GM12878 (cell line): ENCODE measurements at regions not wholly inside any gene's neighbourhood (a gene's known extent, or its start where the extent isn't known, plus 50 kb on each side); places are given as distances from the start of the nearest gene placed in this dataset.

Source experiments
- BACH1 ChIP-seq: fragments of 450-650 bp; IDR thresholded peaks from 2 replicates; pipeline ENCODE4 v1.6.1; 2017; ENCODE audit warnings: mild to moderate bottlenecking, borderline replicate concordance
- CBX5 ChIP-seq: sonication (generic); IDR thresholded peaks from 2 replicates; pipeline ENCODE4 v1.6.1; 2016; ENCODE audit warnings: low read depth, moderate library complexity, mild to moderate bottlenecking, inconsistent platforms
- DPF2 ChIP-seq: fragments of 450-650 bp; IDR thresholded peaks from 2 replicates; pipeline ENCODE4 v1.6.1; 2017; ENCODE audit warnings: mild to moderate bottlenecking
- FOXM1 ChIP-seq: IDR thresholded peaks from 2 replicates; pipeline ENCODE4 v1.6.1; 2012; ENCODE audit warnings: low read depth, mild to moderate bottlenecking, inconsistent platforms, low read length, moderate library complexity
- JUNB ChIP-seq: IDR thresholded peaks from 2 replicates; pipeline ENCODE4 v1.6.1; 2016; ENCODE audit warnings: antibody characterized with exemption, mild to moderate bottlenecking
- KLF5 ChIP-seq: fragments of 450-650 bp; IDR thresholded peaks from 2 replicates; pipeline ENCODE4 v1.6.1; 2014; ENCODE audit warnings: mild to moderate bottlenecking; ENCODE audit not compliant: partially characterized antibody
- MTA2 ChIP-seq: fragments of 450-650 bp; IDR thresholded peaks from 2 replicates; pipeline ENCODE4 v1.6.1; 2016; ENCODE audit warnings: low read depth, mild to moderate bottlenecking, moderate library complexity
- NFXL1 ChIP-seq: fragments of 450-650 bp; IDR thresholded peaks from 2 replicates; pipeline ENCODE4 v1.6.1; 2017; ENCODE audit warnings: antibody characterized with exemption, mild to moderate bottlenecking, borderline replicate concordance
- TF ChIP-seq, protein P1 (sequence below): fragments of 450-650 bp; IDR thresholded peaks from 2 replicates; pipeline ENCODE4 v1.6.1; 2014; ENCODE audit warnings: mild to moderate bottlenecking
- TF ChIP-seq, protein P2 (sequence below): fragments of 450-650 bp; IDR thresholded peaks from 2 replicates; pipeline ENCODE4 v1.6.1; 2017; ENCODE audit warnings: mild to moderate bottlenecking, low read depth, inconsistent platforms; ENCODE audit not compliant: poor library complexity, severe bottlenecking
- TF ChIP-seq, protein P3 (sequence below): fragments of 450-650 bp; IDR thresholded peaks from 2 replicates; pipeline ENCODE4 v1.6.1; 2016; ENCODE audit warnings: mild to moderate bottlenecking
- TF ChIP-seq, protein P4 (sequence below): IDR thresholded peaks from 2 replicates; pipeline ENCODE4 v1.6.1; 2012; ENCODE audit warnings: improper control_type of control experiment, low read depth, low read length; ENCODE audit not compliant: insufficient replicate concordance
- TF ChIP-seq, protein P5 (sequence below): IDR thresholded peaks from 2 replicates; pipeline ENCODE4 v1.6.1; 2011; ENCODE audit warnings: borderline replicate concordance, low read depth, mild to moderate bottlenecking, moderate library complexity, mixed read lengths, low read length; ENCODE audit not compliant: insufficient read depth; ENCODE audit errors: extremely low read length
- TF ChIP-seq, protein P6 (sequence below): fragments of 450-650 bp; IDR thresholded peaks from 2 replicates; pipeline ENCODE4 v1.6.1; 2016; ENCODE audit warnings: mild to moderate bottlenecking
- TF ChIP-seq, protein P7 (sequence below): IDR thresholded peaks from 2 replicates; pipeline ENCODE4 v1.6.1; 2012; ENCODE audit warnings: low read depth, low read length, improper control_type of control experiment

DNA sequence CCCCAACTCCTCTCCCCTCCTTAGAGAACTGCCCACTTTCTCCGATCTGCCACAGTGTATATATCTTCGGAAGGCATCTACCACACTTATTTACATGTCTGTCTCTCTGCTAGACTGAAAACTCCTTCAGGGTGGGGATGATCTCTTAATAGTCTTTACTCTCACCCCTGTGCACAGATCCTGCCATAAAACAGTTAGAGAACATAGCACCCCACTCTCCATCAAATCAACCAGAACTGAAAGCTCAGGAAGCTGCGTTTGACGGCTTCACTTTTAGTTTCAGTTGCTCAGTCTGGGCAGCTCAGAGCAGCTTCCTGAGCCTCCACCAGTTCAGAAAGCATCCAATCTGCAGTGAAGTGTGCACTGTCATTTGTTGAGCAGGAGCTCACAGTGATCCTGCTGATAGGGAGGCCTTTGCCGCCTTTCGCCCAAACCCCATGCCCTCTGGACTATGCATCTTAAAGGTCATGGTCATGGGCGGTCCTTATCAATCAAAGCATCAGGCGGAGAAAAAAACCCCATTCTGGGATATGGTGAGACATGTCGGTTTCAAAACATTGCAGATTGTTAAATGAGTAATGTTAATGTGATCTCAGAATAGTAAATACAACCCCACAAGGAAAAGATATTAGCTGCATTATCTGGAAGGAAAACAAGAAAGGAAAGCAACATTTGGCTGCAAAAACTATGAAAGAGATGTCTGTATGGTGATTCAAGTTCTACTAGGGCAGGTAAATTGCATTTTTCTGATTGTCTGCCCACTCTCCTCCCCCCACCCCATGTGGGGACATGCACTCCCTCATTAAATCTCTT is 167.1 kb upstream of the ADO start (continued):
- TF ChIP-seq, protein P1, sequence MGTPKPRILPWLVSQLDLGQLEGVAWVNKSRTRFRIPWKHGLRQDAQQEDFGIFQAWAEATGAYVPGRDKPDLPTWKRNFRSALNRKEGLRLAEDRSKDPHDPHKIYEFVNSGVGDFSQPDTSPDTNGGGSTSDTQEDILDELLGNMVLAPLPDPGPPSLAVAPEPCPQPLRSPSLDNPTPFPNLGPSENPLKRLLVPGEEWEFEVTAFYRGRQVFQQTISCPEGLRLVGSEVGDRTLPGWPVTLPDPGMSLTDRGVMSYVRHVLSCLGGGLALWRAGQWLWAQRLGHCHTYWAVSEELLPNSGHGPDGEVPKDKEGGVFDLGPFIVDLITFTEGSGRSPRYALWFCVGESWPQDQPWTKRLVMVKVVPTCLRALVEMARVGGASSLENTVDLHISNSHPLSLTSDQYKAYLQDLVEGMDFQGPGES: no peak
- TF ChIP-seq, protein P2, sequence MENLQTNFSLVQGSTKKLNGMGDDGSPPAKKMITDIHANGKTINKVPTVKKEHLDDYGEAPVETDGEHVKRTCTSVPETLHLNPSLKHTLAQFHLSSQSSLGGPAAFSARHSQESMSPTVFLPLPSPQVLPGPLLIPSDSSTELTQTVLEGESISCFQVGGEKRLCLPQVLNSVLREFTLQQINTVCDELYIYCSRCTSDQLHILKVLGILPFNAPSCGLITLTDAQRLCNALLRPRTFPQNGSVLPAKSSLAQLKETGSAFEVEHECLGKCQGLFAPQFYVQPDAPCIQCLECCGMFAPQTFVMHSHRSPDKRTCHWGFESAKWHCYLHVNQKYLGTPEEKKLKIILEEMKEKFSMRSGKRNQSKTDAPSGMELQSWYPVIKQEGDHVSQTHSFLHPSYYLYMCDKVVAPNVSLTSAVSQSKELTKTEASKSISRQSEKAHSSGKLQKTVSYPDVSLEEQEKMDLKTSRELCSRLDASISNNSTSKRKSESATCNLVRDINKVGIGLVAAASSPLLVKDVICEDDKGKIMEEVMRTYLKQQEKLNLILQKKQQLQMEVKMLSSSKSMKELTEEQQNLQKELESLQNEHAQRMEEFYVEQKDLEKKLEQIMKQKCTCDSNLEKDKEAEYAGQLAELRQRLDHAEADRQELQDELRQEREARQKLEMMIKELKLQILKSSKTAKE: peak; percentile 93
- TF ChIP-seq JUNB (peak; percentile 55), MTA2 (peak; percentile 29), CBX5 (0 out of 2 replicates have a peak, but pooled peaks have one; percentile 3), NFXL1 (no peak), KLF5 (no peak), BACH1 (no peak), DPF2 (peak; percentile 90), FOXM1 (no peak; the same call in 1 of the 2 replicates)
- TF ChIP-seq, protein P3, sequence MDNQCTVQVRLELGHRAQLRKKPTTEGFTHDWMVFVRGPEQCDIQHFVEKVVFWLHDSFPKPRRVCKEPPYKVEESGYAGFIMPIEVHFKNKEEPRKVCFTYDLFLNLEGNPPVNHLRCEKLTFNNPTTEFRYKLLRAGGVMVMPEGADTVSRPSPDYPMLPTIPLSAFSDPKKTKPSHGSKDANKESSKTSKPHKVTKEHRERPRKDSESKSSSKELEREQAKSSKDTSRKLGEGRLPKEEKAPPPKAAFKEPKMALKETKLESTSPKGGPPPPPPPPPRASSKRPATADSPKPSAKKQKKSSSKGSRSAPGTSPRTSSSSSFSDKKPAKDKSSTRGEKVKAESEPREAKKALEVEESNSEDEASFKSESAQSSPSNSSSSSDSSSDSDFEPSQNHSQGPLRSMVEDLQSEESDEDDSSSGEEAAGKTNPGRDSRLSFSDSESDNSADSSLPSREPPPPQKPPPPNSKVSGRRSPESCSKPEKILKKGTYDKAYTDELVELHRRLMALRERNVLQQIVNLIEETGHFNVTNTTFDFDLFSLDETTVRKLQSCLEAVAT: peak; percentile 68
- TF ChIP-seq, protein P4, sequence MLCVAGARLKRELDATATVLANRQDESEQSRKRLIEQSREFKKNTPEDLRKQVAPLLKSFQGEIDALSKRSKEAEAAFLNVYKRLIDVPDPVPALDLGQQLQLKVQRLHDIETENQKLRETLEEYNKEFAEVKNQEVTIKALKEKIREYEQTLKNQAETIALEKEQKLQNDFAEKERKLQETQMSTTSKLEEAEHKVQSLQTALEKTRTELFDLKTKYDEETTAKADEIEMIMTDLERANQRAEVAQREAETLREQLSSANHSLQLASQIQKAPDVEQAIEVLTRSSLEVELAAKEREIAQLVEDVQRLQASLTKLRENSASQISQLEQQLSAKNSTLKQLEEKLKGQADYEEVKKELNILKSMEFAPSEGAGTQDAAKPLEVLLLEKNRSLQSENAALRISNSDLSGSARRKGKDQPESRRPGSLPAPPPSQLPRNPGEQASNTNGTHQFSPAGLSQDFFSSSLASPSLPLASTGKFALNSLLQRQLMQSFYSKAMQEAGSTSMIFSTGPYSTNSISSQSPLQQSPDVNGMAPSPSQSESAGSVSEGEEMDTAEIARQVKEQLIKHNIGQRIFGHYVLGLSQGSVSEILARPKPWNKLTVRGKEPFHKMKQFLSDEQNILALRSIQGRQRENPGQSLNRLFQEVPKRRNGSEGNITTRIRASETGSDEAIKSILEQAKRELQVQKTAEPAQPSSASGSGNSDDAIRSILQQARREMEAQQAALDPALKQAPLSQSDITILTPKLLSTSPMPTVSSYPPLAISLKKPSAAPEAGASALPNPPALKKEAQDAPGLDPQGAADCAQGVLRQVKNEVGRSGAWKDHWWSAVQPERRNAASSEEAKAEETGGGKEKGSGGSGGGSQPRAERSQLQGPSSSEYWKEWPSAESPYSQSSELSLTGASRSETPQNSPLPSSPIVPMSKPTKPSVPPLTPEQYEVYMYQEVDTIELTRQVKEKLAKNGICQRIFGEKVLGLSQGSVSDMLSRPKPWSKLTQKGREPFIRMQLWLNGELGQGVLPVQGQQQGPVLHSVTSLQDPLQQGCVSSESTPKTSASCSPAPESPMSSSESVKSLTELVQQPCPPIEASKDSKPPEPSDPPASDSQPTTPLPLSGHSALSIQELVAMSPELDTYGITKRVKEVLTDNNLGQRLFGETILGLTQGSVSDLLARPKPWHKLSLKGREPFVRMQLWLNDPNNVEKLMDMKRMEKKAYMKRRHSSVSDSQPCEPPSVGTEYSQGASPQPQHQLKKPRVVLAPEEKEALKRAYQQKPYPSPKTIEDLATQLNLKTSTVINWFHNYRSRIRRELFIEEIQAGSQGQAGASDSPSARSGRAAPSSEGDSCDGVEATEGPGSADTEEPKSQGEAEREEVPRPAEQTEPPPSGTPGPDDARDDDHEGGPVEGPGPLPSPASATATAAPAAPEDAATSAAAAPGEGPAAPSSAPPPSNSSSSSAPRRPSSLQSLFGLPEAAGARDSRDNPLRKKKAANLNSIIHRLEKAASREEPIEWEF: no peak
- TF ChIP-seq, protein P5, sequence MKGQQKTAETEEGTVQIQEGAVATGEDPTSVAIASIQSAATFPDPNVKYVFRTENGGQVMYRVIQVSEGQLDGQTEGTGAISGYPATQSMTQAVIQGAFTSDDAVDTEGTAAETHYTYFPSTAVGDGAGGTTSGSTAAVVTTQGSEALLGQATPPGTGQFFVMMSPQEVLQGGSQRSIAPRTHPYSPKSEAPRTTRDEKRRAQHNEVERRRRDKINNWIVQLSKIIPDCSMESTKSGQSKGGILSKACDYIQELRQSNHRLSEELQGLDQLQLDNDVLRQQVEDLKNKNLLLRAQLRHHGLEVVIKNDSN: no peak
- TF ChIP-seq, protein P6, sequence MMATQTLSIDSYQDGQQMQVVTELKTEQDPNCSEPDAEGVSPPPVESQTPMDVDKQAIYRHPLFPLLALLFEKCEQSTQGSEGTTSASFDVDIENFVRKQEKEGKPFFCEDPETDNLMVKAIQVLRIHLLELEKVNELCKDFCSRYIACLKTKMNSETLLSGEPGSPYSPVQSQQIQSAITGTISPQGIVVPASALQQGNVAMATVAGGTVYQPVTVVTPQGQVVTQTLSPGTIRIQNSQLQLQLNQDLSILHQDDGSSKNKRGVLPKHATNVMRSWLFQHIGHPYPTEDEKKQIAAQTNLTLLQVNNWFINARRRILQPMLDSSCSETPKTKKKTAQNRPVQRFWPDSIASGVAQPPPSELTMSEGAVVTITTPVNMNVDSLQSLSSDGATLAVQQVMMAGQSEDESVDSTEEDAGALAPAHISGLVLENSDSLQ: peak; percentile 78
- TF ChIP-seq, protein P7, sequence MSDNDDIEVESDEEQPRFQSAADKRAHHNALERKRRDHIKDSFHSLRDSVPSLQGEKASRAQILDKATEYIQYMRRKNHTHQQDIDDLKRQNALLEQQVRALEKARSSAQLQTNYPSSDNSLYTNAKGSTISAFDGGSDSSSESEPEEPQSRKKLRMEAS: no peak
